Trophoblast cell (in vitro differentiated cells and primary cell): ENCODE measurements at regions not wholly inside any gene's neighbourhood (a gene's known extent, or its start where the extent isn't known, plus 50 kb on each side); places are given as distances from the start of the nearest gene placed in this dataset.

Source experiments
- DNase-seq, 2 donors: peaks; one replicate each; pipeline ENCODE4 v3.0.0-alpha.2; 2016
- H2AFZ ChIP-seq: 2 replicates; pipeline ENCODE4 v1.6.1; 2013; ENCODE audit warnings: low read length, moderate library complexity, mild to moderate bottlenecking; ENCODE audit not compliant: insufficient read depth, poor library complexity
- H2AK5ac ChIP-seq: 2 replicates; pipeline ENCODE4 v1.6.1; 2013; ENCODE audit warnings: mild to moderate bottlenecking, low read length
- H2BK120ac ChIP-seq: 2 replicates; pipeline ENCODE4 v1.6.1; 2013; ENCODE audit warnings: low read length, mild to moderate bottlenecking, moderate library complexity; ENCODE audit not compliant: insufficient read depth, poor library complexity
- H2BK12ac ChIP-seq: 2 replicates; pipeline ENCODE4 v1.6.1; 2013; ENCODE audit warnings: mild to moderate bottlenecking, low read length, moderate library complexity
- H2BK5ac ChIP-seq: 2 replicates; pipeline ENCODE4 v1.6.1; 2013; ENCODE audit warnings: low read length, low read depth, moderate library complexity, mild to moderate bottlenecking; ENCODE audit not compliant: poor library complexity
- H3K14ac ChIP-seq: 2 replicates; pipeline ENCODE4 v1.6.1; 2013; ENCODE audit warnings: mild to moderate bottlenecking, low read length
- H3K18ac ChIP-seq: 2 replicates; pipeline ENCODE4 v1.6.1; 2013; ENCODE audit warnings: mild to moderate bottlenecking, low read length
- H3K23ac ChIP-seq: 2 replicates; pipeline ENCODE4 v1.6.1; 2013; ENCODE audit warnings: low read length
- H3K27ac ChIP-seq: 2 replicates; pipeline ENCODE4 v1.5.1; 2013; ENCODE audit warnings: low read depth, mild to moderate bottlenecking, inconsistent platforms, low read length, moderate library complexity
- H3K27me3 ChIP-seq: 2 replicates; pipeline ENCODE4 v1.6.1; 2013; ENCODE audit warnings: inconsistent platforms, mild to moderate bottlenecking, low read length, moderate library complexity; ENCODE audit not compliant: insufficient read depth
- H3K36me3 ChIP-seq, 2 experiments: 1 replicate in 1 of 2; 2 replicates in 1 of 2; pipeline ENCODE4 v1.6.1; 2013; ENCODE audit warnings: low read length in 2 of 2, mild to moderate bottlenecking in 2 of 2, moderate library complexity in 1 of 2; ENCODE audit not compliant: insufficient read depth in 2 of 2, control insufficient read depth in 1 of 2
- H3K4ac ChIP-seq: 2 replicates; pipeline ENCODE4 v1.6.1; 2013; ENCODE audit warnings: low read depth, mild to moderate bottlenecking, low read length, moderate library complexity
- H3K4me1 ChIP-seq, 2 experiments: 1 replicate in 1 of 2; 2 replicates in 1 of 2; pipeline ENCODE4 v1.6.1; 2013; ENCODE audit warnings: low read length in 2 of 2, mild to moderate bottlenecking in 2 of 2, moderate library complexity in 1 of 2; ENCODE audit not compliant: insufficient read depth in 2 of 2, control insufficient read depth in 1 of 2
- H3K4me2 ChIP-seq: 2 replicates; pipeline ENCODE4 v1.6.1; 2013; ENCODE audit warnings: inconsistent platforms, mild to moderate bottlenecking, low read length, moderate library complexity
- H3K4me3 ChIP-seq: 2 replicates; pipeline ENCODE4 v1.5.1; 2013; ENCODE audit warnings: mild to moderate bottlenecking, low read depth, low read length, inconsistent platforms
- H3K79me1 ChIP-seq: one replicate; pipeline ENCODE4 v1.6.1; 2013; ENCODE audit warnings: low read length
- H3K79me2 ChIP-seq: 2 replicates; pipeline ENCODE4 v1.6.1; 2013; ENCODE audit warnings: low read length, mild to moderate bottlenecking; ENCODE audit not compliant: control insufficient read depth, insufficient read depth, poor library complexity
- H3K9ac ChIP-seq: 2 replicates; pipeline ENCODE4 v1.6.1; 2013; ENCODE audit warnings: mild to moderate bottlenecking, low read length
- H3K9me3 ChIP-seq: 2 replicates; pipeline ENCODE4 v1.6.1; 2013; ENCODE audit warnings: low read depth, mild to moderate bottlenecking, control low read depth, inconsistent platforms, low read length; ENCODE audit not compliant: insufficient read depth
- H4K12ac ChIP-seq: 2 replicates; pipeline ENCODE4 v1.6.1; 2013; ENCODE audit warnings: low read depth, mild to moderate bottlenecking, low read length, moderate library complexity
- H4K8ac ChIP-seq: 2 replicates; pipeline ENCODE4 v1.6.1; 2013; ENCODE audit warnings: low read depth, mild to moderate bottlenecking, low read length, moderate library complexity
- H4K91ac ChIP-seq: one replicate; pipeline ENCODE4 v1.6.1; 2013; ENCODE audit warnings: low read depth, mild to moderate bottlenecking, low read length, moderate library complexity
- WGBS: extraction: QIAGEN DNeasy Blood & Tissue Kit; methylation state at CpG from one replicate; pipeline ENCODE4 v1.1.7; 2013; ENCODE audit warnings: missing lambda C conversion rate; ENCODE audit not compliant: insufficient read length, insufficient coverage; ENCODE audit errors: extremely low coverage; 5-methylcytosine and 5-hydroxymethylcytosine counted together

DNA sequence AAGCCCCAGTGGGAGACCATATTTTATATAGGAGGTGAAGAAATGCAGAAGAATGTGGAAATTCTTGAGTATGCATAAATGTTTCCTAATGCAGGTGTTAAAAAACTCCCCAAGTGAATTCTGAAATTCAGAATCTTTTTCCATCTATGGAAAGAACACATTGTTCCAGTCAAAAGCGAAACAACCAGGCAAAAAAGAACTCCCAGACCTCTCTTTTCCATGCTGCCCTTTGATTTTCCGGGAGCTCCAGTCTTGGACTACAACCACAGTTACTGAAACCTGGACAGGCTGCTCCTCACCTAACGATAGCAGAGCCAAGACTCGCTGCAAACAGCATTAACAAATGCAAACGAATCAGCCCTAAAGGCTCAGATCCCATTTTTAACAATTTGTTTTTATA, 108.7 kb upstream of the CNKSR3 start:
- no peak overlapping the region for H3K4me2 ChIP-seq
- H2BK120ac ChIP-seq = no peak overlapping the region
- no CpG with 5 or more reads among the region's 5 CpGs for WGBS
- no peak overlapping the region for H3K14ac ChIP-seq
- H2AFZ ChIP-seq = no peak overlapping the region
- H2BK12ac ChIP-seq = no peak overlapping the region
- no peak overlapping the region for H4K12ac ChIP-seq
- H3K4ac ChIP-seq = no peak overlapping the region
- no peaks in the 10 kb centered on the region for H3K36me3 ChIP-seq
- H3K4me3 ChIP-seq = no peak overlapping the region
- H3K23ac ChIP-seq = no peak overlapping the region
- H3K27me3 ChIP-seq = no peaks in the 10 kb centered on the region
- no peaks in the 10 kb centered on the region for H3K9me3 ChIP-seq
- no peak overlapping the region for H2AK5ac ChIP-seq
- H3K79me2 ChIP-seq = no peaks in the 10 kb centered on the region
- no peak overlapping the region for H4K8ac ChIP-seq
- H2BK5ac ChIP-seq = no peak overlapping the region
- peaks cover 2% of the 10 kb centered on the region for H3K79me1 ChIP-seq
- H4K91ac ChIP-seq = no peak overlapping the region
- no peak overlapping the region for H3K18ac ChIP-seq
- H3K4me1 ChIP-seq = peaks cover 0 to 5% of the 10 kb centered on the region in 2 experiments
- no peak overlapping the region for H3K9ac ChIP-seq
- DNase-seq = peak in 1 of 2 donors; percentile 22
- no peak overlapping the region for H3K27ac ChIP-seq

DNA sequence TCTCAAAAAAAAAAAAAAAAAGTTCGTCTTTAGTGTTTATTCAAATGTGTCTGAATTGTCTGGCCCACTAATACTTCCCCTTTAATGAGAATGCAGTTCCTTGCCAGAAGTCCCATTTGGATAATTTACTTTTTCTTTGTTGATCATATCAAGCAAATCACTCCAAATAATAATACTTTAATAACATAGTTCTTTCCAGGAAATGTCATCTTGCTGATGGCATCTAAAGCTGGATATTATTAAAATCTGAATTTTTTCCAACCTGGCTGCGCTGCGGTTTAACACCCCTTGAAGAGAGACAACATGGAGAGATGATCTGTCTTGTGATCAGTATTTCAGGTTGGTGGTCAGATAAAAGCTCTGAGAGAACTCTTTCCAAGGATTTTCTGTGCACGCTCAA, 111.2 kb upstream of the CNKSR3 start:
- no peak overlapping the region for H2BK12ac ChIP-seq
- no peak overlapping the region for H3K27ac ChIP-seq
- no peak for DNase-seq
- H3K4me2 ChIP-seq = no peak overlapping the region
- WGBS = no CpG with 5 or more reads among the region's 4 CpGs
- no peak overlapping the region for H3K14ac ChIP-seq
- no peak overlapping the region for H3K18ac ChIP-seq
- H2AK5ac ChIP-seq = no peak overlapping the region
- H2AFZ ChIP-seq = no peak overlapping the region
- no peak overlapping the region for H2BK5ac ChIP-seq
- no peak overlapping the region for H3K4ac ChIP-seq
- H3K79me2 ChIP-seq = no peaks in the 10 kb centered on the region
- H3K9ac ChIP-seq = no peak overlapping the region
- no peaks in the 10 kb centered on the region for H3K27me3 ChIP-seq
- peaks cover 2 to 5% of the 10 kb centered on the region in 2 experiments for H3K4me1 ChIP-seq
- no peaks in the 10 kb centered on the region for H3K36me3 ChIP-seq
- no peak overlapping the region for H4K8ac ChIP-seq
- H2BK120ac ChIP-seq = no peak overlapping the region
- no peaks in the 10 kb centered on the region for H3K9me3 ChIP-seq
- H4K91ac ChIP-seq = no peak overlapping the region
- no peak overlapping the region for H3K4me3 ChIP-seq
- H3K23ac ChIP-seq = no peak overlapping the region
- H4K12ac ChIP-seq = no peak overlapping the region
- peaks cover 2% of the 10 kb centered on the region for H3K79me1 ChIP-seq

DNA sequence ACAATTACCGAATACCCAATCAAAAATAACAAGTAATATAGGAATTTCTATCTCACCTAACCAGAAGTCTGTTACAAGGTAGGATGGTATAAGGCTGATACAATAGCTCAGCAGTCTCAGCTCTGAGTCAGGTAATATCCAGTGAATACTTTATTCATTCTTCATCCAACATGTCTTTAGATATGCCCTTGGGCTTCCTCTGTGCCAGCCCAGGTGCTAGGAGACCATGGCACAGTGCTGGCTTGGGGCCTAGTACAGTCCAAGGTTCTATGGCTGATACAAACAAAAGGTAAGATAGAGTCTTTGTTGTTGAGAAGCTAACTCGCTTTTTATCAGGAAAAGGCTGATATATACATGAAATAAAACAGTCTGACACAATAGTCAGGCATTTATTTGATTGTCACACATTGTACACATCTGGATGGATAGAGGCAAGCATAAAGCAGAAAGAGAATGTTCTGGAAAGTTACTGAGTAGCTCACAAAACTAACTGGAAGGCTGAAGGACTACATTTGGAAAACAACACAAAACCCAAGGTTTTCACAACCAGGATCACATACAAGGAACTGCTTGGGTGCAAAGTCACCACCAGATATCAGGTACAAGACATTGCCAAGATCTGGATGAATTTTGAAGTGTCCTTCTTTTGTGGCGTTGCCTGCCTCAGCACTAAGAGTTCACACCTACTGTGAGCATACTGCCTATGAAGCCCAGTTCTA, 110.4 kb upstream of the SCAF8 start:
- Histone ChIP-seq H3K79me2 (no peaks in the 10 kb centered on the region), H3K9ac (no peak overlapping the region), H4K8ac (no peak overlapping the region), H3K4me3 (no peak overlapping the region), H3K4ac (no peak overlapping the region), H2BK5ac (no peak overlapping the region), H3K18ac (no peak overlapping the region), H4K12ac (no peak overlapping the region), H3K79me1 (peaks cover 2% of the 10 kb centered on the region), H2AFZ (no peak overlapping the region), H2AK5ac (no peak overlapping the region), H3K36me3 (no peaks in the 10 kb centered on the region), H3K4me1 (peaks cover 2 to 5% of the 10 kb centered on the region in 2 experiments), H3K27me3 (no peaks in the 10 kb centered on the region), H3K27ac (no peak overlapping the region), H3K23ac (no peak overlapping the region), H4K91ac (no peak overlapping the region), H2BK12ac (peak overlapping the region; percentile 63), H3K9me3 (no peaks in the 10 kb centered on the region), H3K4me2 (no peak overlapping the region), H2BK120ac (no peak overlapping the region), H3K14ac (no peak overlapping the region)
- WGBS = no CpG with 5 or more reads among the region's 3 CpGs
- DNase-seq = no peak

DNA sequence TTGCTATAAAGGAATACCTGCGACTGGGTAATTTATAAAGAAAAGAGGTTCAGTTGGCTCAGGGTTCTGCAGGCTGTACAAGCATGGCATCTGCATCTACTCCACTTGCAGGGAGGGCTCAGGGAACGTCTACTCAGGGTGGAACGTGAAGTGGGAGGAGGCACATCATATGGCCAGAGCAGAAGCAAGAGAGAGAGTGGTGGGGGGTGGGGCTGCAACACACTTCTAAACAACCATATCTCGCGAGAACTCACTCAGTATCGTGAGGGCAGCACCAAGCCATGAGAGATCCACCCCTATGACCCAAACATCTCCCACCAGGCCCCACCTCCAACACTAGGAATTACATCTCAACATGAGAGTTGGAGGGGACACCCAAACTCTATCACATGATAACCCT, 109.8 kb upstream of the SCAF8 start:
- DNase-seq = no peak
- H4K91ac ChIP-seq = peak overlapping the region; percentile 29
- no peaks in the 10 kb centered on the region for H3K9me3 ChIP-seq

More for the DNA sequence above, 109.8 kb upstream of the SCAF8 start:
- H2AFZ ChIP-seq = no peak overlapping the region
- H3K4ac ChIP-seq = no peak overlapping the region
- H2BK12ac ChIP-seq = peak overlapping the region; percentile 78
- H3K18ac ChIP-seq = peak overlapping the region; percentile 74
- H3K9ac ChIP-seq = no peak overlapping the region
- no peaks in the 10 kb centered on the region for H3K27me3 ChIP-seq
- no peak overlapping the region for H3K4me3 ChIP-seq
- no peak overlapping the region for H3K27ac ChIP-seq
- no peaks in the 10 kb centered on the region for H3K36me3 ChIP-seq
- no peaks in the 10 kb centered on the region for H3K79me2 ChIP-seq
- H2BK5ac ChIP-seq = peak overlapping the region; percentile 14
- no CpG with 5 or more reads among the region's 6 CpGs for WGBS
- no peak overlapping the region for H3K23ac ChIP-seq
- H3K4me2 ChIP-seq = no peak overlapping the region
- H3K14ac ChIP-seq = peak overlapping the region; percentile 48
- H3K4me1 ChIP-seq = peaks cover 2 to 5% of the 10 kb centered on the region in 2 experiments
- H2BK120ac ChIP-seq = no peak overlapping the region
- H2AK5ac ChIP-seq = peak overlapping the region; percentile 51
- H3K79me1 ChIP-seq = peaks cover 2% of the 10 kb centered on the region
- H4K8ac ChIP-seq = peak overlapping the region; percentile 20
- no peak overlapping the region for H4K12ac ChIP-seq
